ENCODE measurements at regions not wholly inside any gene's neighbourhood (a gene's known extent, or its start where the extent isn't known, plus 50 kb on each side); places are given as distances from the start of the nearest gene placed in this dataset.

DNA sequence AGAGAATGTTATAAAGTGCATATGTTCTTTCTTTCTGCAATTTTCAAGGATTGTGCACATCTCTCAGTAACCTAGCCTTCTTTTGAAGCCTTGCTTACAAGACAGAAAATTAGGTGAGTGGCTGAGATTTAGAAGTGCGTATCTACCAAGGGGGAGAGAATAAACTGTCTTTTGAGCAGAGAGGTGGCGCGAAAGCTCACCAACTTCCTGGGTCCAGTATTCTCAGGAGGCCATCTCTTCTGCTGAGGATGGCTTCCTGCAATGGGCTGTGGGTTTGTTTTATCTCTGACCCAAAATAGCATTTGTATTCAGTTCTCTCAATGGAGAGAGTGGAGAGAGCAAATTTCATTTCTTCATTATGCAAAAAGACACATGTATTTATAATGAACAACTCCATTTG, 75.4 kb upstream of the RPS23 start:
- TF ChIP-seq, protein P1, sequence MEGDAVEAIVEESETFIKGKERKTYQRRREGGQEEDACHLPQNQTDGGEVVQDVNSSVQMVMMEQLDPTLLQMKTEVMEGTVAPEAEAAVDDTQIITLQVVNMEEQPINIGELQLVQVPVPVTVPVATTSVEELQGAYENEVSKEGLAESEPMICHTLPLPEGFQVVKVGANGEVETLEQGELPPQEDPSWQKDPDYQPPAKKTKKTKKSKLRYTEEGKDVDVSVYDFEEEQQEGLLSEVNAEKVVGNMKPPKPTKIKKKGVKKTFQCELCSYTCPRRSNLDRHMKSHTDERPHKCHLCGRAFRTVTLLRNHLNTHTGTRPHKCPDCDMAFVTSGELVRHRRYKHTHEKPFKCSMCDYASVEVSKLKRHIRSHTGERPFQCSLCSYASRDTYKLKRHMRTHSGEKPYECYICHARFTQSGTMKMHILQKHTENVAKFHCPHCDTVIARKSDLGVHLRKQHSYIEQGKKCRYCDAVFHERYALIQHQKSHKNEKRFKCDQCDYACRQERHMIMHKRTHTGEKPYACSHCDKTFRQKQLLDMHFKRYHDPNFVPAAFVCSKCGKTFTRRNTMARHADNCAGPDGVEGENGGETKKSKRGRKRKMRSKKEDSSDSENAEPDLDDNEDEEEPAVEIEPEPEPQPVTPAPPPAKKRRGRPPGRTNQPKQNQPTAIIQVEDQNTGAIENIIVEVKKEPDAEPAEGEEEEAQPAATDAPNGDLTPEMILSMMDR (conservative IDR thresholded peaks at IDR 0.05) = no peak
- peaks cover 13% of the 10 kb centered on the region for H3K27me3 Mint-ChIP-seq
- H3K9me3 Mint-ChIP-seq = no peaks in the 10 kb centered on the region
- H3K27ac Mint-ChIP-seq = no peak overlapping the region
- no peaks in the 10 kb centered on the region for H3K36me3 Mint-ChIP-seq
- no peak for DNase-seq (ENCODE audit: extremely low spot score, unreplicated experiment)
- H3K4me1 Mint-ChIP-seq (ENCODE audit: unreplicated experiment) = peaks cover 25% of the 10 kb centered on the region
- no peak overlapping the region for H3K4me3 Mint-ChIP-seq

DNA sequence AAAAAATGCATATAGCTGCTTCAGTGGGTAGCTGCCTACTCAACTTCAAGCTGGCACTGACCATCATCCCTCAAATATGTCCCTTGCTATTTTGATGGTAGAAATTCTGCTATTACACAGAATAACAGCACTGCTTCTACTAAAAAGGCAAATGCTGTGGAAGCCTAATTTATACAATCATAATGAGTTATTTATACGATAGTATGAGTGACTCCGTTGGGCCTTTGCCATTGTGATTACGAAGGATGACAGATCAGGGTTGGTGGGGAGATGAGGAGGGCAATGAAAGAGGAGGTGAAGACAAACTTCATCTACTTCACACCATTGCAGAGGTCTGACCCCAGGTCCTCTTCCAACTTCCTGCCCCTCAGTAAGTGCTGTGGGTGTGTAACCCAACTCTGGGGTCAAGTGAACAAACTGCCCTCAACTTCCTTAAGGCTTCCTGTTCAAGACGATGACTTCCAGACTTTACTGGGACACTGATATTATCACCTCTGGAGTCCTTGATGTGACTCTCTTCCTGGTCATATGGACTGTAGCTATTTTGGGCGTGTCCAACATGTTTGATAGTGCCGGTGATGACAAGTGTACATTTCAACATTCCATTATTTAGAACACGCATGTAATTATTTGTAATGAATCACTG, 74.1 kb upstream of the RPS23 start:
- H3K27me3 Mint-ChIP-seq = peaks cover 6% of the 10 kb centered on the region
- H3K4me3 Mint-ChIP-seq = no peak overlapping the region
- no peak overlapping the region for H3K27ac Mint-ChIP-seq
- DNase-seq (ENCODE audit: extremely low spot score, unreplicated experiment) = no peak
- peaks cover 25% of the 10 kb centered on the region for H3K4me1 Mint-ChIP-seq (ENCODE audit: unreplicated experiment)
- TF ChIP-seq, protein P1 (conservative IDR thresholded peaks at IDR 0.05) = no peak
- H3K36me3 Mint-ChIP-seq = no peaks in the 10 kb centered on the region
- H3K9me3 Mint-ChIP-seq = no peaks in the 10 kb centered on the region

DNA sequence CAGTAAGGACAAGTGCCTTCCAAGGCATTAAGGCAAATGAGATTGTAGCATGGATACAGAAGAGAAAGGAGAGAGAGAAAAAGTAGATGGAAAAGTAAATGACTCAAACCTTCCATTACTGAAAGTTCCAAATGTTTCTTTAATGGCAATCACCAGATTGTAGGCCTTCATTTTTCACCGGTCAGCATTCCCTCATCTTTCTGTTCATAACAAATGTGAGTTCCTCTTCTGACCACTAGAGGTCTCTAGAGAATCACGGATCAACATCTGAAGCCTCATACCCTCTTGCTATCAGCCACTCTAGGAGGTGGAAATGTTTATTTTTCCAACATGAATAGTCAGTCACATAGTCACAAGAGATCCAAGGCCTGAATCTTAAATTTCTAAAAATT, 73.6 kb upstream of the RPS23 start:
- Mint-ChIP-seq H3K9me3 (no peaks in the 10 kb centered on the region), H3K36me3 (no peaks in the 10 kb centered on the region), H3K27ac (no peak overlapping the region), H3K4me1 (ENCODE audit: unreplicated experiment) (peaks cover 25% of the 10 kb centered on the region), H3K4me3 (no peak overlapping the region), H3K27me3 (peaks cover under 1% of the 10 kb centered on the region)
- TF ChIP-seq, protein P1 (conservative IDR thresholded peaks at IDR 0.05) = peak; percentile 85
- no peak for DNase-seq (ENCODE audit: extremely low spot score, unreplicated experiment)

DNA sequence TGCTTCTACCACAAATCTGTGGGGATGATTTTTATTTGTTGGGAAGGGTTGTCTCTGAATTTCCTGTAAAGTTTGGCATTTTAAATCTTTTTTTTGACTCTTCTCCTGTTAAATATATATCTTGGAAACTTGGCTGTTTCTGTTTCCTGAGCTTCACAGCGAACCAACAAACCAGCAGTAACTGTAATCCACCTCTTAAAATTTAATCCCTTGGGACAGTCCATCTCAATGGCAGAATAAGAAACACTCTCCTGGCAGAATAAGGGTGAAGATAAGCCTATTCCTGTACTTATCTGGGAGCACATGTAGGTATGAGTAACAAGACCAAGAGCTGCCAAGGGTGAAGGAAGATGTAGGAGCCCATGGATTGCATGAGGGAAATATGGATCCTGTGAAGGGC, 73.1 kb upstream of the RPS23 start:
- Mint-ChIP-seq H3K27ac (no peak overlapping the region), H3K36me3 (no peaks in the 10 kb centered on the region), H3K27me3 (no peaks in the 10 kb centered on the region), H3K4me1 (ENCODE audit: unreplicated experiment) (peaks cover 28% of the 10 kb centered on the region), H3K4me3 (no peak overlapping the region), H3K9me3 (no peaks in the 10 kb centered on the region)
- DNase-seq (ENCODE audit: extremely low spot score, unreplicated experiment) = no peak
- TF ChIP-seq, protein P1 (conservative IDR thresholded peaks at IDR 0.05) = no peak

DNA sequence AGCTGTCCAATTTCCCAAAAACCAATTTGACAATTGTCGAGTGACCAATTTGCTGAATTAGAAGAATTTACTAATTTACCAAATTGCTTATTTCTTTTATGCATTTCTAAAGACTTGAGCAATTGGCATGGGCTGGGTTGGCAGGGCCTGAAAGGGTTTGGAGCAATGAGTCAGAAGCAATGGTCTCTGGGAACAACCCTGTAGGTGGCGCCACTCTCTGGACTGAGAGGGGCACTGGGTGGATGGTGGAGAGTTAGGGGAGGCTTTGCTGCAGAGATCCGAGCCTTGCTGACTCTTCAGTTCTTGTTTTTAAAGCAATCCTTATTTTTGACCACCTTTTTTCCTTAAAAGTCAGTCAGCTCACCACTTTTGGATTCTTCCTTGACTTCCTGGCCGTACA, 71.5 kb upstream of the RPS23 start:
- H3K27me3 Mint-ChIP-seq = no peaks in the 10 kb centered on the region
- H3K4me3 Mint-ChIP-seq = no peak overlapping the region
- no peak overlapping the region for H3K27ac Mint-ChIP-seq
- DNase-seq (ENCODE audit: extremely low spot score, unreplicated experiment) = no peak
- H3K4me1 Mint-ChIP-seq (ENCODE audit: unreplicated experiment) = peaks cover 35% of the 10 kb centered on the region
- TF ChIP-seq, protein P1 (conservative IDR thresholded peaks at IDR 0.05) = peak; percentile 63
- H3K36me3 Mint-ChIP-seq = no peaks in the 10 kb centered on the region
- no peaks in the 10 kb centered on the region for H3K9me3 Mint-ChIP-seq

All from type B pancreatic cell (in vitro differentiated cells).